Colonic mucosa (tissue), 4 donors: ENCODE measurements at regions not wholly inside any gene's neighbourhood (a gene's known extent, or its start where the extent isn't known, plus 50 kb on each side); places are given as distances from the start of the nearest gene placed in this dataset.
"Not testable (repeated sequence)": the region's sequence is repeated elsewhere in the genome, so short reads cannot be mapped to it uniquely, and the experiment has no call there.

Experiments
- DNase-seq: peaks from one replicate; pipeline ENCODE4 v3.0.0-alpha.2; 2020
- H3K27ac ChIP-seq: fragments of 200-600 bp; one replicate; pipeline ENCODE4 v1.8.0; 2021
- H3K27me3 ChIP-seq: fragments of 200-600 bp; one replicate; pipeline ENCODE4 v1.8.0; 2021
- H3K36me3 ChIP-seq: fragments of 200-600 bp; one replicate; pipeline ENCODE4 v1.8.0; 2021
- H3K4me1 ChIP-seq: fragments of 200-600 bp; one replicate; pipeline ENCODE4 v1.8.0; 2021; ENCODE audit warnings: mild to moderate bottlenecking
- H3K4me3 ChIP-seq: fragments of 200-600 bp; one replicate; pipeline ENCODE4 v1.8.0; 2021
- H3K9ac ChIP-seq, 2 donors: one replicate each; pipeline ENCODE4 v1.7.0; 2013; ENCODE audit warnings: control low read depth in 2 of 2, low read depth in 2 of 2, low read length in 2 of 2
- H3K9me3 ChIP-seq: fragments of 200-600 bp; one replicate; pipeline ENCODE4 v1.8.0; 2021
- CTCF ChIP-seq: fragments of 200-600 bp; IDR thresholded peaks from one replicate; pipeline ENCODE4 v1.8.0; 2022; ENCODE audit warnings: antibody characterized with exemption, mild to moderate bottlenecking
- intact Hi-C: fragments of 100-400 bp; cut with DNase I; formaldehyde crosslinking; loops from one replicate; pipeline ENCODE4 v1.14.1; 2022
- donor health status: healthy.
- donor health status: DM: no; HTN: no; CAD: no.
- donor health status: DM: no; HTN: no; CAD: no.

GRCh38 chr1:228841632-228842031 is 106.4 kb downstream of the RHOU start:
- TF ChIP-seq CTCF = no peak
- no peaks in the 10 kb centered on the region for H3K27me3 ChIP-seq
- H3K9ac ChIP-seq = no peak overlapping the region
- no peak overlapping the region for H3K4me3 ChIP-seq
- H3K36me3 ChIP-seq = no peaks in the 10 kb centered on the region
- H3K27ac ChIP-seq = no peak overlapping the region
- intact Hi-C loops = no loop called here
- H3K4me1 ChIP-seq = peaks cover 18% of the 10 kb centered on the region
- DNase-seq = no peak
- no peaks in the 10 kb centered on the region for H3K9me3 ChIP-seq

GRCh38 chr1:228842094-228842775 is 107.0 kb downstream of the RHOU start:
- no peak for DNase-seq
- no peaks in the 10 kb centered on the region for H3K9me3 ChIP-seq
- no peak overlapping the region for H3K4me3 ChIP-seq
- H3K27me3 ChIP-seq = no peaks in the 10 kb centered on the region
- H3K4me1 ChIP-seq = peaks cover 18% of the 10 kb centered on the region
- no peaks in the 10 kb centered on the region for H3K36me3 ChIP-seq
- no peak for TF ChIP-seq CTCF
- intact Hi-C loops = no loop called here
- H3K9ac ChIP-seq = no peak overlapping the region
- no peak overlapping the region for H3K27ac ChIP-seq

GRCh38 chr1:228845101-228845500 is 109.8 kb downstream of the RHOU start:
- no peaks in the 10 kb centered on the region for H3K9me3 ChIP-seq
- H3K4me3 ChIP-seq = no peak overlapping the region
- TF ChIP-seq CTCF = no peak
- peaks cover under 1% of the 10 kb centered on the region for H3K4me1 ChIP-seq
- H3K9ac ChIP-seq = no peak overlapping the region
- no peak overlapping the region for H3K27ac ChIP-seq
- no peaks in the 10 kb centered on the region for H3K36me3 ChIP-seq
- intact Hi-C loops = no loop called here
- no peak for DNase-seq
- H3K27me3 ChIP-seq = no peaks in the 10 kb centered on the region

GRCh38 chr1:228846952-228847351 is 111.7 kb downstream of the RHOU start:
- intact Hi-C loops = no loop called here
- Histone ChIP-seq H3K9me3 (no peaks in the 10 kb centered on the region), H3K27me3 (no peaks in the 10 kb centered on the region), H3K36me3 (no peaks in the 10 kb centered on the region), H3K4me3 (no peak overlapping the region), H3K9ac (no peak overlapping the region), H3K27ac (no peak overlapping the region), H3K4me1 (peaks cover 10% of the 10 kb centered on the region)
- no peak for TF ChIP-seq CTCF
- no peak for DNase-seq

- peaks cover 10% of the 10 kb centered on the region for H3K4me1 ChIP-seq
- H3K9me3 ChIP-seq, intact Hi-C loops, H3K9ac ChIP-seq, H3K27ac ChIP-seq, H3K36me3 ChIP-seq, H3K27me3 ChIP-seq, H3K4me3 ChIP-seq: not testable (repeated sequence)
- peak; percentile 2 for DNase-seq
These were observed 112.2 kb downstream of the RHOU start for GRCh38 chr1:228847451-228847850.

GRCh38 chr1:228848406-228848805 is 113.1 kb downstream of the RHOU start:
- TF ChIP-seq CTCF = no peak
- H3K27ac ChIP-seq = peak overlapping the region; percentile 67
- peak overlapping the region in 1 of 2 donors; percentile 1 for H3K9ac ChIP-seq
- no peaks in the 10 kb centered on the region for H3K36me3 ChIP-seq
- no peaks in the 10 kb centered on the region for H3K9me3 ChIP-seq
- H3K4me3 ChIP-seq = no peak overlapping the region
- H3K4me1 ChIP-seq = peaks cover 10% of the 10 kb centered on the region
- no peaks in the 10 kb centered on the region for H3K27me3 ChIP-seq
- peak; percentile 17 for DNase-seq
- intact Hi-C loops = no loop called here
